ENCODE measurements at regions not wholly inside any gene's neighbourhood (a gene's known extent, or its start where the extent isn't known, plus 50 kb on each side); places are given as distances from the start of the nearest gene placed in this dataset.
"Not testable (repeated sequence)": the region's sequence is repeated elsewhere in the genome, so short reads cannot be mapped to it uniquely, and the experiment has no call there.

DNA sequence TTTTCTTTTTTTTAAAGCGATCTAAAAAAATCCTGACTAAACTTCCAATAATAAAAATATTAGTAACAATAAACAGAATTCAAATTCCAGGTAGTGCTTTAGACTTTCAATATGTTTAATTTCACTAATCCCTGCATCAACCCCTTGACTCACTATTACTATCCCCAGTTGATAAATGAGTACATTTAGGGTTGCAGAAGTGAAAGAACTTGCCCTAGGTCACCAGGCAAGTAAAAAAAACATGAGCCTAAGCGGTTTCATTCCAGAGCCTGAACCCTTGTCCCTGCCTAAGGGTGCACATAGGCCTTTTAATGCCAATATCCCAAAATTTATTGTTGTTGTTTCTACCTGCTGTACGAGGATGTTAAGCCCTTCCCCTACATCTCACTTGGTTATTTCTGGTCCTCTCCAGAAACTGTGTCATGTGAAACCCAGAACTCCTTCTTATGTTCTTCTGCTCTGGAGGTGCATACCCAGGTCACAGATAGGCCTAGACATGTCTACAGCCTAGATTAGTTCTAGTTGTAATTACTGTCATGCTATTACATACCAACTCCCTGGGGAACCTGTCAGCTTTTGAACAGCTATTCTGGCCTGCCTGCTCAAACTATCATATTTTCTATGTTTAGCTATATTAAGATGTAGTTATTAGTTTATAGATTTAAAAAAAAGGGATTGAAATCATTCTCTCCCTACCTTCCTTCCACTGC lies 244.5 kb upstream of the PITX2 start:
- ATAC-seq (no peak), DNase-seq (no peak)
- no peaks in the 10 kb centered on the region for H3K9me3 ChIP-seq
- H3K4me3 ChIP-seq = no peak overlapping the region
- H3K36me3 ChIP-seq (replicated peaks in 1 of 2; ENCODE audit: insufficient read depth in 1 of 2, low read depth in 2 of 2) = no peaks in the 10 kb centered on the region
- no peak overlapping the region for H3K27ac ChIP-seq
- intact Hi-C loops (cut with DNase I) = no loop called here
- no peak for TF ChIP-seq POLR2A (IDR thresholded peaks at IDR 0.05)
- TF ChIP-seq, protein P1, sequence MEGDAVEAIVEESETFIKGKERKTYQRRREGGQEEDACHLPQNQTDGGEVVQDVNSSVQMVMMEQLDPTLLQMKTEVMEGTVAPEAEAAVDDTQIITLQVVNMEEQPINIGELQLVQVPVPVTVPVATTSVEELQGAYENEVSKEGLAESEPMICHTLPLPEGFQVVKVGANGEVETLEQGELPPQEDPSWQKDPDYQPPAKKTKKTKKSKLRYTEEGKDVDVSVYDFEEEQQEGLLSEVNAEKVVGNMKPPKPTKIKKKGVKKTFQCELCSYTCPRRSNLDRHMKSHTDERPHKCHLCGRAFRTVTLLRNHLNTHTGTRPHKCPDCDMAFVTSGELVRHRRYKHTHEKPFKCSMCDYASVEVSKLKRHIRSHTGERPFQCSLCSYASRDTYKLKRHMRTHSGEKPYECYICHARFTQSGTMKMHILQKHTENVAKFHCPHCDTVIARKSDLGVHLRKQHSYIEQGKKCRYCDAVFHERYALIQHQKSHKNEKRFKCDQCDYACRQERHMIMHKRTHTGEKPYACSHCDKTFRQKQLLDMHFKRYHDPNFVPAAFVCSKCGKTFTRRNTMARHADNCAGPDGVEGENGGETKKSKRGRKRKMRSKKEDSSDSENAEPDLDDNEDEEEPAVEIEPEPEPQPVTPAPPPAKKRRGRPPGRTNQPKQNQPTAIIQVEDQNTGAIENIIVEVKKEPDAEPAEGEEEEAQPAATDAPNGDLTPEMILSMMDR (IDR thresholded peaks at IDR 0.05) = no peak
- no peaks in the 10 kb centered on the region for H3K27me3 ChIP-seq
- 70 to 74% methylated on average over 3 of the region's 3 CpGs for WGBS, 2 donors
- H3K4me1 ChIP-seq = no peaks in the 10 kb centered on the region

DNA sequence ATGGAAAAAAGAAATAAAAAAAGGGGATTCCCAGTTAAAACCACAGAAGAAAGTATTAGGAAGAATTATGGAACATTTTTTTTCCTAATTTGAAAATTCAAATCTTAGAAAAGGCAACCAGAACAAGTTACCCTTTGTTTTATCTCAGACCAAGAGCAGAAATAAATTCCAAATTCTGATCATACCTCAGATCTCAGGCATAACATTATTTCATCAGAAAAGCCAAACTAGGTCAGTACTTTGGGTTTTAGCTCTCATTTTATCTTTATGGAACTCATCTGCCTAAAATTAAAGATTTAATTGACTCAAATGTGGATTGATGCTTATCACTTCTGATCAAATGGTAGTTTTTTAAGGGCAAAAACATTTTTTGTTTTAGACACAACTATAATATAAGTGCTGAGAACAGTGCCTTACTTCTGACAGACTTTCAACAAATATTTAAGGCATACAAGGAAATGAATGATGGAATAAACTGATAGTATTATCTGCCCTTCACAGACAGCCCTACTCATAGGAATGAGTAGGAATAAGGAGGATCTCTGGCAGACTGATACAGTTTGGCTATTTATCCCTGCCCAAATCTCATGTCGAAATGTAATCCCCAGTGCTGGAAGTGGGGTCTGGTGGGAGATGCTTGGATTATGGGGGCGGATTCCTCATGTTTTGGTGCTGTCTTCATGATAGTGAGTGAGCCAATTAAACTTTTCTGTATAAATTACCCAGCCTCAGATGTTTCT lies 245.3 kb upstream of the PITX2 start:
- H3K9me3 ChIP-seq = no peaks in the 10 kb centered on the region
- no peaks in the 10 kb centered on the region for H3K27me3 ChIP-seq
- H3K36me3 ChIP-seq (replicated peaks in 1 of 2; ENCODE audit: insufficient read depth in 1 of 2, low read depth in 2 of 2) = no peaks in the 10 kb centered on the region
- H3K4me3 ChIP-seq = no peak overlapping the region
- no peak overlapping the region for H3K27ac ChIP-seq
- DNase-seq (no peak), ATAC-seq (no peak)
- WGBS, 2 donors = 66 to 81% methylated on average over 2 of the region's 2 CpGs
- intact Hi-C loops (cut with DNase I) = no loop called here
- no peaks in the 10 kb centered on the region for H3K4me1 ChIP-seq
- TF ChIP-seq, protein P1 (IDR thresholded peaks at IDR 0.05) = no peak
- TF ChIP-seq POLR2A (IDR thresholded peaks at IDR 0.05) = no peak

DNA sequence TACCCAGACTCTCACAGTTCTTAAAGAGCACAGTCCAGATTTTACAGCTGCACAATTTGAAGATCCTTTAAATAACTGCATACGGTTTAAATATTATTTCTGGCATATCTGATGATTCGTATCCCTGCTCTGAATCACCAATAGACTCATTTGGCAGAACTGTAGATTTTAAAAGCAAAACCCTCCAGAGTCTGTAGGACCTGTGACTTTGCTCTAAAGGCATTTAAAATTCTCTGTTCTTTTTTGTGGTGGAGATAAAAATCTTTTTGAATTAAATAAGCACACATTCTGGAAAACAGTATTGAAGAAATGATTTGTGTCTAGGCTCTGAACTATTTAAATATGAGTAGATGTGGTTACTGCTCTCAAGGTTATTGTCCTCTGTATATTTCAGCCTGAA lies 246.2 kb upstream of the PITX2 start:
- no peaks in the 10 kb centered on the region for H3K9me3 ChIP-seq
- no peaks in the 10 kb centered on the region for H3K4me1 ChIP-seq
- no peaks in the 10 kb centered on the region for H3K36me3 ChIP-seq (replicated peaks in 1 of 2; ENCODE audit: insufficient read depth in 1 of 2, low read depth in 2 of 2)
- no peak overlapping the region for H3K4me3 ChIP-seq
- H3K27ac ChIP-seq = no peak overlapping the region
- 27 to 37% methylated on average over 2 of the region's 2 CpGs for whole genome bisulfite sequencing, 2 donors
- no peak for DNase-seq
- TF ChIP-seq POLR2A (IDR thresholded peaks at IDR 0.05) = no peak
- TF ChIP-seq, protein P1 (IDR thresholded peaks at IDR 0.05) = no peak
- intact Hi-C loops (cut with DNase I) = no loop called here
- ATAC-seq = no peak
- H3K27me3 ChIP-seq = no peaks in the 10 kb centered on the region

DNA sequence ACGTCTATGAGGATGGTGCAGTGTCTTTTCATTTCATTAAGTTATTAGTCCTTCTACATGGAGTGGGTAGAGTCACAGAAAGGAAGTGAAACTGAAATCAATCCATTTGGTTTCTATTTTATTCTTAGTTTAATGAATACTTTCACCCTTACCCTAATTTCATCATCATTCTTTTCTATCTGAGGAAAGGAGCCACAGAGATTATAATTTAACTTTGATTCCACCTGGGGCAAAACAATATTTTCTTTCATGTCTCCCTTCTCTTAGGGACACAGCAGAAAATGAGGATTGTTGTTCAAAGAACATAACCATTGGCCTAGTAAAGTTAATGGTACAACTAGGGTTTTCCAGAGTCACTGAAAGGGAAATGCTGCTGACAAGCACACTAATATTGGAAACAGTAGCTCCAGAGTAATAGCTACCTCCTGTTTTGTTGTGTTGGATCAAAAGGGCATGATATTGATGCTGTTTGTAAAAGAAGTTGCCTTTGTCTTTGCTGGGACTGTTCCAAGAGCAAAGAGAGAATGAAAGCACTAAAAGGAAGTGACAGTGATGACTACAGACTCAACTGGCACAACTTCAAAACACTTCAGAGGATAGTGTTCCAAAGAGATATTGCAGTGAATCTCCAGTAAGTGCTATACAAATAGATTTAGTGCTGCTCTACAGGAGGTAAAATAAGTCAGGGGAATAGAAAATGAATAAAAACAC lies 247.1 kb upstream of the PITX2 start:
- Histone ChIP-seq H3K36me3 (replicated peaks in 1 of 2; ENCODE audit: insufficient read depth in 1 of 2, low read depth in 2 of 2) (no peaks in the 10 kb centered on the region), H3K9me3 (no peaks in the 10 kb centered on the region), H3K27me3 (no peaks in the 10 kb centered on the region), H3K4me1 (no peaks in the 10 kb centered on the region), H3K4me3 (no peak overlapping the region), H3K27ac (peak overlapping the region in 1 of 4 donors; percentile 7)
- no peak for TF ChIP-seq POLR2A (IDR thresholded peaks at IDR 0.05)
- TF ChIP-seq, protein P1 (IDR thresholded peaks at IDR 0.05) = no peak
- DNase-seq (no peak), ATAC-seq (peak; percentile 24)
- intact Hi-C loops (cut with DNase I) = no loop called here
- 38 to 45% methylated on average over 1 of the region's 1 CpG for WGBS, 2 donors

DNA sequence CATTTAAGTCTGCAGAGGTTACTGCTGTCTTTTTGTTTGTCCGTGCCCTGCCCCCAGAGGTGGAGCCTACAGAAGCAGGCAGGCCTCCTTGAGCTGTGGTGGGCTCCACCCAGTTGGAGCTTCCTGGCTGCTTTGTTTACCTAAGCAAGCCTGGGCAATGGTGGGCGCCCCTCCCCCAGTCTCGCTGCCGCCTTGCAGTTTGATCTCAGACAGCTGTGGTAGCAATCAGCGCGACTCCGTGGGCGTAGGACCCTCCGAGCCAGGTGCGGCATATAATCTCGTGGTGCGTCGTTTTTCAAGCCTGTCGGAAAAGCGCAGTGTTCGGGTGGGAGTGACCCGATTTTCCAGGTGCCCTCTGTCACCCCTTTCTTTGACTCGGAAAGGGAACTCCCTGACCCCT lies 253.3 kb upstream of the PITX2 start:
- intact Hi-C loops (cut with DNase I); H3K4me1 ChIP-seq; H3K27ac ChIP-seq; ATAC-seq; H3K27me3 ChIP-seq; H3K36me3 ChIP-seq (replicated peaks in 1 of 2; ENCODE audit: insufficient read depth in 1 of 2, low read depth in 2 of 2); H3K9me3 ChIP-seq; H3K4me3 ChIP-seq; DNase-seq: not testable (repeated sequence)
- WGBS, 2 donors = 61 to 90% methylated on average over 10 to 17 of the region's 18 CpGs
